GM18502 (cell line): ENCODE measurements at regions not wholly inside any gene's neighbourhood (a gene's known extent, or its start where the extent isn't known, plus 50 kb on each side); places are given as distances from the start of the nearest gene placed in this dataset.
"Not testable (repeated sequence)": the region's sequence is repeated elsewhere in the genome, so short reads cannot be mapped to it uniquely, and the experiment has no call there.

Experiments used
- ATAC-seq: cut with Tn5 transposase; IDR thresholded peaks from one replicate; pipeline ENCODE4 v1.9.1; 2021; ENCODE audit warnings: mild to moderate bottlenecking; ENCODE audit not compliant: unreplicated experiment, poor library complexity

- ATAC-seq: not testable (repeated sequence)
Measured at GRCh38 chr15:20207607-20208006, 334.0 kb downstream of the GOLGA6L6 start.

GRCh38 chr15:20207198-20207597, 334.4 kb downstream of the GOLGA6L6 start:
- ATAC-seq: not testable (repeated sequence)

DNA sequence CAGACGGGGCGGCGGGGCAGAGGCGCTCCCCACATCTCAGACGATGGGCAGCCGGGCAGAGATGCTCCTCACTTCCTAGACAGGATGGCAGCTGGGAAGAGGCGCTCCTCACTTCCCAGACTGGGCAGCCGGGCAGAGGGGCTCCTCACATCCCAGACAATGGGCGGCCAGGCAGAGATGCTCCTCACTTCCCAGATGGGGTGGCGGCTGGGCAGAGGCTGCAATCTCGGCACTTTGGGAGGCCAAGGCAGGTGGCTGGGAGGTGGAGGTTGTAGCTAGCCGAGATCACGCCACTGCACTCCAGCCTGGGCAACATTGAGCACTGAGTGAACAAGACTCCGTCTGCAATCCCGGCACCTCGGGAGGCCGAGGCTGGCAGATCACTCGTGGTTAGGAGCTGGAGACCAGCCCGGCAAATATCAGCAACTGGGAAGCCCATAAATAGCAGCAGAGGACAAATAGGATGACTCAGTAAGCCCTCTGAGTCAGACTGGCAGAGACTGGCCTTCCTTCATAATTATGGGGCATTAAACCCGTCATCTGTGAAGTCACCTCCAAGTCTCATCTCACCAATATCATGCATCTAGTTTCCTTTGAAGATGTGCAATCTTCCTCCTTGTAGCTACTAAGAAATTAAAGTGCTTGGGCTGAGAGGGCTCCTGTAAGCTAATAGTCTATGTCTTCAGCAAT, 337.3 kb downstream of the GOLGA6L6 start:
- ATAC-seq: not testable (repeated sequence)

- not testable (repeated sequence) for ATAC-seq
Measured at GRCh38 chr15:20203649-20204150, 337.9 kb downstream of the GOLGA6L6 start.

DNA sequence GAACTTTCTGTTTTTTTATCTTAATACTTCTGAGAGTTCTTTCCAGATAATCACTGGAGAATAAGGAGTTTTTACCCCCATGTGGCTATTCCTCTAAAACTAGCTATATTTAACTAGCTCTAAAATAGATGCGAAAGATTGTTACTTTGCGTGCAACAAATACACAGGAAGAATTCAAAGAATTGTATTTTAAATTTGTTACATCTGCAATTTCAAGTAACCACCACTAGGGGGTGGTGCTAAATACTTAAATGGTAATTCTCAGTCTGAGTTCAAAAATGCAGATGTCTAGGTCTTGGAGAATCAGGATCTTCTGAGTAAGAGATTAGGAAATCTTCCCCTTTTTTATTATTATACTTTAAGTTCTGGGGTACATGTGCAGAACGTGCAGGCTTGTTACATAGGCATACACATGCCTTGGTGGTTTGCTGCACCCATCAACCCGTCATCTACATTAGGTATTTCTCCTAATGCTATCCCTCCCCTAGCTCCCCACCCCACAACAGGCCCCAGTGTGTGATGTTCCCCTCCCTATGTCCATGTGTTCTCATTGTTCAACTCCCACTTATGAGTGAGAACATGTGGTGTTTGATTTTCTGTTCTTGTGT, 346.9 kb downstream of the GOLGA6L6 start:
- not testable (repeated sequence) for ATAC-seq

DNA sequence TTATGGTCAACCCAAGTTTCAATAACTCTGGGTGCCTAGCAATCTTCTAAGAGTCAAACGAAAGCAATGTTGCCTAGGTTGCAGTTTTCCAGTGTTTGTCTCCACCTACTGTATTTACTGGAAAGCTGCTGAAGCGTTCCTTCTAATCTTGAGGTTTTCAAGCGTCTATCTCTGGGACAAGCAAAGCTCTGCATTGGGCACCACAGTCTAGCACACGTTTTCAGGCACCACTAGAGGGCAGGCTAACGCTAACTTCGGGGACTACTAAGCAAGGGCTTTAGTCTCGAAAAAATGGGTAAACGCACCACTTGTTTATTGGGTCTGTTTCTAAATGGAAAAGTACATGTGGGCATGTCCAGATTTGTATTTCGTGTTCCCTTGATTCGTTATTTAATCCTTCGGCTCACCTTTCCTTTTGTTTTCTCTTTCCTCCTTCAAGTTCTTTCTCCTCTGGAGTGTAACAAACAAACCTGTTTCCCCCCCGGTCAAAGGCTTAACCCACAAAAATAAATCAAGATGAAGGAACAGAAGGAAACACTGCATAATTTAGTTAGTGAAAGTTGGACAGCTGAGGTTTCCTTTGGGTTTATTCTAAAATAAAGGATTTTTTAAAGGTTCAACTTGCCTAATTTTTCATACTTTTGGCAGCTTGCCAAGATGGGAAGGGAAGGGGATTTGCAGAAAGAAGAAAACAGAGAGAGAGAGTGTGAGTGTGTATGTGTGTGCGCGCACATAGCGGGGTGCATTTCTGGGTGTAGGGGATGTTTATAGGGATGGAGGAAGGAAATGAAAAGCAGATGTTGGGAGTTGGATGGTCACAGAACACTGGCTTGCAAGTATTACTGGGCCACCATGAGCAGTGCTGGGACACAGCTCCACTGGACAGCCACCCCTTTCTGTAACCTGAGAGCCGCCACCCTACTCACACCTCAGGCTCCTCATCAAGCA, 348.3 kb downstream of the GOLGA6L6 start:
- peak; percentile 81 for ATAC-seq

GRCh38 chr15:20191508-20192125, 350.0 kb downstream of the GOLGA6L6 start:
- not testable (repeated sequence) for ATAC-seq

- not testable (repeated sequence) for ATAC-seq
Measured at GRCh38 chr15:20188611-20189010, 353.0 kb downstream of the GOLGA6L6 start.

DNA sequence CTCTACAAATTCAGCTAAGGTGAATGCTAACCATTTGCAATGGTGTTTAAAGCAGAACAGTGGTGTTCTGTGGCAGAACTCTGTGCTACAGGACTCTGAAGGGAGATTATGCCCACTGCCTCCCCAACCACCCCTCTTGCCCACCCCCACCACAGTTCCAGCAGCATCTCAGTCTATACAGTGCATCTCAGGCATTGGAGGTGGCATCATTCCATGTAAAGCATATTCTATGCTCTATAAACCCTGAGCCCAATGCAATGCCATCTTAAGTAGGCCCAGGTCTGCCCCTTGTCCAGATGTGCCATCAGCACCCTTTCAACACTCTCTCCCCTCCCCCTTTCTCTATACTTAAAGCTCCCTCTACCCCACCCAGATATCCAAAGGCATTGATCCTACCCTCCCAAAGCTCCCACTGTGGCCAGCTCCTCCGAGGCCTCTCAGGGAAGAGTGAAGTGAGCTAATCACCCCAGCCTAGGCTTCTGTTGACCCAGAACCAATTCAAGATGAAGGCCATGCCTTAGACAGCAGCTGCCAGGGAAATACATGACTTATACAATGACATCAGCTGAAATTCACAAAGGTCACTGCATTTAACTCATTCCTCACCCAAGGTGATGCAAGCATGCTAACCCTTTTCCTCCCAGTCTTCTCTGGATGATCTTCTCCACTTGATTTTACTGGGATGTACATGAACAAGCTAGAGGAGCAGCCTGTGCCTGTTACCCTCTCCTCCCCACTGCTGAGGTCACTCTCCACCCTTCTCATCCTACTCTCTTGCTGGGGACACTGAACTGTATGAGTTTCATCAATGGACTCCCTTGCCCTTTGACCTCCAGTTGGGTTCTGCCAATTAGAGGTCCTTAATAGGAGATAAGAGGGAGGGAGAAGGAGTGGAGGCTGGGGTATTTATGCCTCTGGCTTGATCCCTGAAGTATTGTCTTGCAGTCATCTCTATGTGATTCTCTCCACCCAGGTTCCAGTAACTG, 353.9 kb downstream of the GOLGA6L6 start:
- ATAC-seq: not testable (repeated sequence)

GRCh38 chr15:20184879-20185278, 356.7 kb downstream of the GOLGA6L6 start:
- ATAC-seq: not testable (repeated sequence)

GRCh38 chr15:20168221-20168620, 373.4 kb downstream of the GOLGA6L6 start:
- not testable (repeated sequence) for ATAC-seq

DNA sequence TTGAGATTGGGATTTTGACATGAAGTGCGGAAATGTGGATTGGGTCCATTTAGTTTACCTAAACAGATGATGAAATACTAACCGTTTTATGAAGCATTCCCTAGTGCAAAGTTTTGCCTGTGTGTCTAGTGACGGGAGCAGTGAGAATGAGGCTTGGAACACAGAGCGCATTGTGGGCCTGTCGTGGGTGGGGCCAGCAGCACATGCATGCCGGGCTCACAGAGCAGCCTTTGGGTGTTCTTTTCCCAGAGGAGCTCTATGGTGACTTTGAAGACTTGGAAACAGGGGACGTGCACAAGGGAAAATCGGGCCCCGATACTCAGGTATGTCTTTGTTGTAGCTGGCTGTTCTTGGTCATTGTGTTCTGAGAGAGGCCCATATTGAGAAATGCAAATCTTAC, 388.1 kb downstream of the GOLGA6L6 start:
- ATAC-seq: not testable (repeated sequence)

DNA sequence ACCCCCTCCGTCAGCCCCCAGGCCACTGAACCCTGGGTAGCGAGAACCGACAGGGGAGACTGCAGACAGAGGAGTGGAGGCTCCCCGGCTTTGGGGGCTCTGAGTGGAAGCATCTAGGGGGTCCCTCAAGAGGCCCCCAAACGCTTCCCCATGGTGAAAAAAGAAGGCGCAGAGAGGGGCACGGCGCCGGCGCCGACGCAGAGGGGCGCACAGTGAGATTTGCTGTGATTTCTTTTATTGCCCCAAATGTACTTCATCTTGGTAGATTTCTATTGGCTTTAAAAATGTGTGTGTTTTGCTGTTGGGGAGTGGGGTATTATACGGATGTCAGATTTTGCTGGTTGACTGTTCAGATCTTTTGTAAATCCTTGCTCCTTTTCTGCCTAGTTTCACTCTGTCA, 392.9 kb downstream of the GOLGA6L6 start:
- not testable (repeated sequence) for ATAC-seq

GRCh38 chr15:20148008-20148407, 393.6 kb downstream of the GOLGA6L6 start:
- ATAC-seq: not testable (repeated sequence)

DNA sequence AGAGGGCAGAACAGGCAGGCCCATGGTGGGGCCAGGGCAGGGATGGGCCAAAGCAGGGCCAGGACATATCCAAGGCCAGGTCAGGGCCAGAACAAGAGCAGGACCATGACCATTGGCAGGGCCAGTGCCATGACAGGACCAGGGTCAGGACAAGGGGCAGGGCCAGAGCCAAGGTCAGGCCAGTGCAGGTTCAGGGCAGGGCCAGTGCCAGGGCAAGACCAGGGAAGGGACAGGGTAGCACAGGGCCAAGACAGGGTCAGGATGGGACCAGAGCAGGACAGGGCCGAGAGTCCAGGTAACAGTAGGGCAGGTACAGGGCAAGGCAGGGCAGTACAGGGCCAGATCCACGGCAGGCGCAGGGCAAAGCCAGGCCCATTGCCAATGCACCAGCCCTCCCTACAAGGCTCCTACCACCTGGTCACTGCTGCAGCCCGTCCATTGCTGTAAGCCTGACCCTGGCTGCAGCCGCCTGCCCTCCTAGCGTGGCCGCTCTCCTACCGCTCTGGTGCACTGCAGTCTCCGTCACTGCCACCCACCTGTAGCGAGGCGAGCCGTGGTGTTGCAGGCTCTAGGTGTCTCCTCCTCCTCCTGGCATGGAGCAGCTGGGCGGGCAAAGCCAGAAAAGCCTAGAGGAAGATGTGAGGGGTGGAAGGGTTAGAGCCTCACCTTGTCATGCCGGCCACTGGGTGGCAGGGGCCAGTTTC, 397.1 kb downstream of the GOLGA6L6 start:
- not testable (repeated sequence) for ATAC-seq

DNA sequence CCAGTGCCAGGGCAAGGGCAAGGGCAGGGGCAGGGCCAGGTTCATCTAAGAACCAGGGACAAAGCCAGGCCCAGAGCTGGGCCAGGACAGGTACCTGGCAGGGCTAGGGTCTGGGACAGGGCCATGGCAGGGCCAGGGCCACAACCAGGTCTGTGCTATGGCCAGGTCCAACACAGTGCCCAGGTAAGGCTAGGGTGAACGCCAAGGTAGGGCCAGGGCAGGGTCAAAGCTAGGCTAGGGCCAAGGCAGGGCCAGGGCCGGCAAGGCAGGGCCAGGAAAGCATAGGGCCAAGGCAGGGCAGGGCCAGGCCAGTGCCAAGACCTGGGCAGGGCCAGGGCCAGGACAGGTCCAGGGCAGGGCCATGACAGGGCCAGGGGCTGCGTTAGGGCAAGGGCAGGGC, 398.7 kb downstream of the GOLGA6L6 start:
- ATAC-seq: not testable (repeated sequence)

- ATAC-seq: not testable (repeated sequence)
Measured at GRCh38 chr15:20142410-20142809, 399.2 kb downstream of the GOLGA6L6 start.

GRCh38 chr15:20124668-20125067, 416.9 kb downstream of the GOLGA6L6 start:
- ATAC-seq: not testable (repeated sequence)
